Adrenal gland (tissue), 9 donors: ENCODE measurements at regions not wholly inside any gene's neighbourhood (a gene's known extent, or its start where the extent isn't known, plus 50 kb on each side); places are given as distances from the start of the nearest gene placed in this dataset.

Source experiments
- DNase-seq, 7 donors: peaks; one replicate each; pipeline ENCODE4 v3.0.0-alpha.2; 2019 to 2020
- H3K27ac ChIP-seq, 5 donors: fragments of 200-600 bp; sonication (generic) in 4 of 5; 1 replicate in 3 of 5; 2 replicates in 2 of 5; pipeline versions ENCODE4 v1.5.1 to v1.8.0; 2016 to 2020; ENCODE audit warnings: mild to moderate bottlenecking in 1 of 5
- H3K27me3 ChIP-seq: fragments of 200-600 bp; 2 replicates; pipeline ENCODE4 v1.8.0; 2021
- H3K36me3 ChIP-seq, 2 donors: fragments of 200-600 bp; replicated peaks in 1 of 2; 1 replicate in 1 of 2; 2 replicates in 1 of 2; pipeline versions ENCODE4 v1.5.1 to v1.8.0; 2018 to 2022
- H3K4me1 ChIP-seq, 2 donors: fragments of 200-600 bp; replicated peaks in 1 of 2; 1 replicate in 1 of 2; 2 replicates in 1 of 2; pipeline versions ENCODE4 v1.5.1 to v1.8.0; 2018 to 2021
- H3K4me3 ChIP-seq, 4 donors: fragments of 200-600 bp; sonication (generic) in 3 of 4; one replicate each; pipeline ENCODE4 v1.5.1; 2016 to 2018
- H3K9me3 ChIP-seq, 3 donors: fragments of 200-600 bp; sonication (generic) in 1 of 3; replicated peaks in 1 of 3; 1 replicate in 2 of 3; 2 replicates in 1 of 3; pipeline versions ENCODE4 v1.5.1 to v1.8.0; 2016 to 2021
- CTCF ChIP-seq, 6 experiments: fragments of 450-650 bp in 4 of 6; fragments of 200-600 bp in 2 of 6; sonication (generic) in 1 of 6; IDR thresholded peaks; 1 replicate in 5 of 6; 2 replicates in 1 of 6; pipeline versions ENCODE4 v1.5.1 to v1.8.0; 2016 to 2021; ENCODE audit warnings: antibody characterized with exemption in 6 of 6, mild to moderate bottlenecking in 2 of 6, moderate library complexity in 1 of 6
- POLR2A ChIP-seq, 2 donors: fragments of 450-650 bp; IDR thresholded peaks; one replicate each; pipeline ENCODE4 v1.6.1; 2017; ENCODE audit warnings: antibody characterized with exemption in 2 of 2, mild to moderate bottlenecking in 2 of 2, moderate library complexity in 1 of 2
- WGBS, 4 donors: extraction: QIAGEN DNeasy Blood & Tissue Kit in 2 of 4; methylation state at CpG; one replicate each; pipeline versions ENCODE4 v1.1.5 to v1.1.7; 2013 to 2017; 5-methylcytosine and 5-hydroxymethylcytosine counted together
- intact Hi-C, 2 donors: fragments of 100-400 bp; cut with DNase I; formaldehyde crosslinking; loops; one replicate each; pipeline versions ENCODE4 v1.14.1 to v1.15.0; 2022 to 2023
- donor health status: healthy with polysubstance abuse.
- donor health status: Bipolar disorder and iron deficiency.
- donor health status: DM: yes; HTN: yes; CAD: no.
- donor health status: DM: no; HTN: no; CAD: no.
- donor health status: DM: no; HTN: no; CAD: no.

- no peaks in the 10 kb centered on the region for H3K9me3 ChIP-seq
- H3K4me3 ChIP-seq = no peak overlapping the region
- no peaks in the 10 kb centered on the region for H3K4me1 ChIP-seq
- 44 to 83% (median 58%) methylated on average over 1 of the region's 1 CpG for WGBS, 4 donors
- no peak overlapping the region for H3K27ac ChIP-seq
- no peaks in the 10 kb centered on the region for H3K36me3 ChIP-seq
- peak in 2 of 7 donors; percentile 4 to 16 for DNase-seq
- intact Hi-C loops = no loop called here
- H3K27me3 ChIP-seq = no peaks in the 10 kb centered on the region
- TF ChIP-seq POLR2A (IDR thresholded peaks at IDR 0.05) = no peak
- no peak for TF ChIP-seq CTCF (IDR thresholded peaks at IDR 0.05)
Measured at GRCh38 chr9:73219985-73220626, 68.4 kb downstream of the ANXA1 start.

GRCh38 chr9:73223594-73223993 lies 71.9 kb downstream of the ANXA1 start:
- H3K9me3 ChIP-seq = no peaks in the 10 kb centered on the region
- DNase-seq = no peak
- TF ChIP-seq CTCF (IDR thresholded peaks at IDR 0.05) (no peak), POLR2A (IDR thresholded peaks at IDR 0.05) (no peak)
- H3K4me1 ChIP-seq = no peaks in the 10 kb centered on the region
- intact Hi-C loops = no loop called here
- no peaks in the 10 kb centered on the region for H3K36me3 ChIP-seq
- 72 to 94% (median 82%) methylated on average over 2 of the region's 2 CpGs for WGBS, 4 donors
- no peaks in the 10 kb centered on the region for H3K27me3 ChIP-seq
- H3K27ac ChIP-seq = no peak overlapping the region
- H3K4me3 ChIP-seq = no peak overlapping the region

- TF ChIP-seq CTCF (IDR thresholded peaks at IDR 0.05) = no peak
- no peak for TF ChIP-seq POLR2A (IDR thresholded peaks at IDR 0.05)
- H3K36me3 ChIP-seq = no peaks in the 10 kb centered on the region
- WGBS, 4 donors = 49 to 66% (median 56%) methylated on average over 2 of the region's 2 CpGs
Measured at GRCh38 chr9:73229543-73229942, 77.9 kb downstream of the ANXA1 start.

GRCh38 chr9:73230251-73230650 lies 78.6 kb downstream of the ANXA1 start:
- H3K27me3 ChIP-seq = no peaks in the 10 kb centered on the region
- intact Hi-C loops = no loop called here
- H3K4me3 ChIP-seq = no peak overlapping the region
- no peaks in the 10 kb centered on the region for H3K36me3 ChIP-seq
- 30 to 45% (median 36%) methylated on average over 2 of the region's 2 CpGs for WGBS, 4 donors
- H3K27ac ChIP-seq = no peak overlapping the region
- TF ChIP-seq POLR2A (IDR thresholded peaks at IDR 0.05) (no peak), CTCF (IDR thresholded peaks at IDR 0.05) (no peak)
- no peaks in the 10 kb centered on the region for H3K4me1 ChIP-seq
- DNase-seq = no peak
- no peaks in the 10 kb centered on the region for H3K9me3 ChIP-seq

More at GRCh38 chr9:73229543-73229942, 77.9 kb downstream of the ANXA1 start:
- Histone ChIP-seq H3K4me3 (no peak overlapping the region), H3K9me3 (no peaks in the 10 kb centered on the region), H3K4me1 (no peaks in the 10 kb centered on the region), H3K27me3 (no peaks in the 10 kb centered on the region), H3K27ac (no peak overlapping the region)
- intact Hi-C loops = no loop called here
- DNase-seq = no peak
